GM10248 (cell line): ENCODE measurements at regions not wholly inside any gene's neighbourhood (a gene's known extent, or its start where the extent isn't known, plus 50 kb on each side); places are given as distances from the start of the nearest gene placed in this dataset.

Experiments
- CTCF ChIA-PET: fragments of 300-600 bp; sonication (Branson Sonifier 250); formaldehyde crosslinking; extraction: SDS; loops from one replicate; lab custom pipeline; 2021; ENCODE audit warnings: antibody characterized with exemption; lab: Yijun Ruan, JAX
- POLR2A ChIA-PET: fragments of 350-650 bp; sonication (Branson Sonifier 250); formaldehyde crosslinking; extraction: SDS; loops from one replicate; lab custom pipeline; 2020; ENCODE audit warnings: antibody characterized with exemption; lab: Yijun Ruan, JAX
- DNase-seq: peaks from one replicate; pipeline ENCODE4 v3.0.0; 2012; ENCODE audit errors: extremely low spot score
- CTCF ChIP-seq: IDR thresholded peaks from 2 replicates; pipeline ENCODE4 v1.5.1; 2012; ENCODE audit warnings: mild to moderate bottlenecking, low read depth; ENCODE audit errors: extremely low read depth, missing control alignments, control extremely low read depth

- ChIA-PET CTCF (interaction anchor here (0.7 to 3.9 kb wide), 21 partner anchors 10 to 353 kb away, joined by 3 to 74 read pairs (median 5); no protein-coding TSS in a partner anchor), POLR2A (no interaction called here)
- TF ChIP-seq CTCF = no peak
- no peak for DNase-seq
These were observed 141.8 kb upstream of the CIBAR2 start for GRCh38 chr16:85254051-85254450.

GRCh38 chr16:85254921-85255320 is 142.6 kb upstream of the CIBAR2 start:
- no peak for DNase-seq
- CTCF ChIA-PET = interaction anchor here (1.1 to 3.9 kb wide), 5 partner anchors 9 to 151 kb away, joined by 3 to 74 read pairs (median 24); no protein-coding TSS in a partner anchor
- no peak for TF ChIP-seq CTCF
- POLR2A ChIA-PET = no interaction called here

- CTCF ChIA-PET = interaction anchor here (0.9 to 1.8 kb wide), 4 partner anchors 10 to 141 kb away, joined by 3 to 7 read pairs (median 3); no protein-coding TSS in a partner anchor
- no peak for DNase-seq
- POLR2A ChIA-PET = no interaction called here
These were observed 143.5 kb upstream of the CIBAR2 start for GRCh38 chr16:85255777-85256176.

GRCh38 chr16:85256190-85256739 is 144.0 kb upstream of the CIBAR2 start:
- TF ChIP-seq CTCF = no peak
- CTCF ChIA-PET = interaction anchor here (0.9 to 2.0 kb wide), 5 partner anchors 9 to 142 kb away, joined by 3 to 7 read pairs (median 3); no protein-coding TSS in a partner anchor
- POLR2A ChIA-PET = no interaction called here
- no peak for DNase-seq

More at GRCh38 chr16:85255777-85256176, 143.5 kb upstream of the CIBAR2 start:
- TF ChIP-seq CTCF = no peak

- TF ChIP-seq CTCF = no peak
- POLR2A ChIA-PET = no interaction called here
- DNase-seq = no peak
- CTCF ChIA-PET = interaction anchor here (1.1 to 2.5 kb wide), 7 partner anchors 9 to 171 kb away, joined by 3 to 15 read pairs (median 5); no protein-coding TSS in a partner anchor
These were observed 145.2 kb upstream of the CIBAR2 start for GRCh38 chr16:85257483-85257882.

GRCh38 chr16:85258166-85258565 is 145.9 kb upstream of the CIBAR2 start:
- no peak for TF ChIP-seq CTCF
- DNase-seq = no peak
- ChIA-PET CTCF (interaction anchor here (1.1 to 2.5 kb wide), 7 partner anchors 9 to 170 kb away, joined by 3 to 15 read pairs (median 5); no protein-coding TSS in a partner anchor), POLR2A (interaction anchor here (0.6 kb wide), 1 partner anchor 487 kb away, joined by 3 read pairs; no protein-coding TSS in a partner anchor)
